Iris pigment epithelial cell (primary cell): ENCODE measurements at regions not wholly inside any gene's neighbourhood (a gene's known extent, or its start where the extent isn't known, plus 50 kb on each side); places are given as distances from the start of the nearest gene placed in this dataset.
A peak's percentile ranks its signal among the peaks of the same experiment; 100 is the strongest.

Experiments
- DNase-seq: peaks from one replicate; pipeline ENCODE4 v3.0.0-alpha.2; 2011; ENCODE audit warnings: low read depth

DNA sequence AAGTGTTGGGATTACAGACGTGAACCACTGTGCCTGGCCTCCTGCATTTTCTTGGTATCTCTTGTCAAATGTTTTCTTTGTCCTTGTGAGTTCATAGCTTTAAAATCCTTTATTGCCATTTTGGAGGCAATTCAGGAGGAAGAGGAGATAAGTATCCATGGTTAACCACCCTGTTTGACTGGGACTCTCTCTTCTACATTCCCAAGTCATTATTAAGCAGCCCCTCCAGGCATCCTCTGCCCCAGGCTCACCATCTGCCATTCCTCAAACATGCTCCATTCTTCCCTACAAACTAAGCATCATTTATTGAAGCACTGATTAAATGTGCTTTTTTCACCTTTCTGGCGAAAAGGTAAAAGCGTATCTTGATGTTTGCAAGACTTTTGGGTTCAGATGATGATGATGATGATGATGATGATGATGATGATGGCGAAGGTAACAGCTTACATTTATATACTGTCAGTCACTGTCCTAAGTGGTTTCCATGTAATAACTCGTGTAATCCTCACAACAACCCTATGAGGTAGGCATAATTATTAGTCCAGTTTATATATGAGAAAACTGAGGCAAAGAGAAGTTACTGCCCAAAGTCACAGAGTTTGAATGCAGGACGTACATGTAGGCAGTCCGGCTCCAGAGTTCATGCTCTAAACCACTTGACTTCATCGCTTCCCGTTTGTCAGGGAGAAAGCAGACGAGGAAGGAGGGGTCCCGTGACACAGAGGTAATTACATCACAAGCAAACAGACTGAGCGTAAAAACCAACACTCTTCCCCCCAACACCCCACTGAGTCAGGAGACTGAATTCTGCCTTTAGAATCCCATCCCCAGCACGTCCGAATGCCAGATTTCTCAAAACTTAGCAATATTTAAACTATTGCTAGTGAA lies 69.7 kb upstream of the ACKR3 start:
- DNase-seq: no peak

DNA sequence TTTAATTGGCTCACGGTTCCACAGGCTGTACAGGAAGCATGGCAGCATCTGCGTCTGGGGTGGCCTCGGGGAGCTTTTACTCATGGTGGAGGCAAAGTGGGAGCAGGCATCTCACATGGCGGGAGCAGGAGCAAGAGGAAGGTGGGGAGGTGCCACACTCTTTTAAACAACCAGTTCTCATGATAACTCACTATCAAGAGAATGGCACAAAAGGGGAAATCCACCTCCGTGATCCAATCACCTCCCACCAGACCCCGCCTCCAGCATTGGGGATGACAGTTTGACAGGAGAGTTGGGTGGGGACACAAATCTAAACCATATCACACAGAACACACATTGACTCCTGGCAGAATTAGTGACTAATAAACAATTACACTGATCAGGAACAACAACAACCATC lies 68.6 kb upstream of the ACKR3 start:
- DNase-seq: no peak

DNA sequence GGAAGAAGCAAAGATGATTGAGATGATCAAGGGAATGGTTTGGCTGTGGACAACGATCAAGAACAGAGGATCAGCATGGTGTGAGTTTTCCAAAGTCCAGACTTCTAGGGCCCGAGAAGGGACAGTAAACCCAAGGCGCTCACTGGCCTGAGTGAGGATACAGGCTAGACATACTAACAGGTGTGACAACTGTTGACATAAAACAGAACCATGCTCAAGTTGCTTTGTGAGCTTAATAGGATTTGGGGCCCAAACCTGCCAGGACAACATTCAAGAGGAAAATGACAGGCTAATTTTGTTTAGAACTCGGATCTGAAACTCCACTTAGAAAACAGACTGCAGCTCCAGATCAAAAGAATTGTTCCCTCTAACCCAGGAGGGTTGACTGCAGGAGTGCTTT lies 68.1 kb upstream of the ACKR3 start:
- no peak for DNase-seq

DNA sequence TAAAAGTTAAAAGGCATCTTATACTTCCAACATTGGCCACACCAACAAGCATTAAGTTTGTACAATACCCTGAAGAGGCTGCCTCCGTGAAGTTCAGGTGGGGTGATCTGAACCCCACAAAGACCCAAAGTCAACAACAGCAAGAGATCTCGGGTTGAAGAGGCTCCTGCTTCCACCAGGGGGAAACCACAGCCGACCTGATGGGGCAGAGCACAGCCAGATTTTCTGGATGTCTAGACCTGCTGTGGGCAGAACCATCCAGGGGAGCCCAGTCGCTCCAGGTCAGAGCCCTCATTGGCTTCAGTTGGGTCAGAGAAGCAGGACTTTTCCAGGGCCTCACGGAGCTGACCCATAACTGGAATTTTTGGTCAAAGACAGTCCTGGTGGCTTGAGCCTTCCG lies 66.5 kb upstream of the ACKR3 start:
- DNase-seq: no peak

DNA sequence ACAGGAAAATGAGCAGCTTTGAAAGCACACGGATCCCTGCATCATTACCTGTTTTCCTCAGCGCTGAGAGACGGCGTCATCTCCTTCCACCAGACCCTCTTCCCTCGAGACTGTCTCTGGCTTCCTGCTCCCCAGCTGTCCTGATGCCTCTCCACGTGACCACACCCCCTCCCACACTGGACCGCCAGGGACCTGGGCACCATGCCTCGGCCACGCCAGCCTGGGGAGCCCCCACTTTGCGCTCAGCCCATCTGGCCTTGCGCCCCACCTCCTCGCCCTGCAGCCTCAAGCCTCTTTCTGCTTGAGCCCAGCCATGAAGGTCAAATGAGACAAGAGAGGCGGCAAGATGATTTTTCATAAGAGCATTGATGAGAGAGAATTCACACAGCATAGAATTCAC lies 66.0 kb upstream of the ACKR3 start:
- DNase-seq: no peak

- no peak for DNase-seq
These were observed 64.6 kb upstream of the ACKR3 start for GRCh38 chr2:236505041-236505440.

GRCh38 chr2:236505648-236506047 lies 64.0 kb upstream of the ACKR3 start:
- DNase-seq: no peak

DNA sequence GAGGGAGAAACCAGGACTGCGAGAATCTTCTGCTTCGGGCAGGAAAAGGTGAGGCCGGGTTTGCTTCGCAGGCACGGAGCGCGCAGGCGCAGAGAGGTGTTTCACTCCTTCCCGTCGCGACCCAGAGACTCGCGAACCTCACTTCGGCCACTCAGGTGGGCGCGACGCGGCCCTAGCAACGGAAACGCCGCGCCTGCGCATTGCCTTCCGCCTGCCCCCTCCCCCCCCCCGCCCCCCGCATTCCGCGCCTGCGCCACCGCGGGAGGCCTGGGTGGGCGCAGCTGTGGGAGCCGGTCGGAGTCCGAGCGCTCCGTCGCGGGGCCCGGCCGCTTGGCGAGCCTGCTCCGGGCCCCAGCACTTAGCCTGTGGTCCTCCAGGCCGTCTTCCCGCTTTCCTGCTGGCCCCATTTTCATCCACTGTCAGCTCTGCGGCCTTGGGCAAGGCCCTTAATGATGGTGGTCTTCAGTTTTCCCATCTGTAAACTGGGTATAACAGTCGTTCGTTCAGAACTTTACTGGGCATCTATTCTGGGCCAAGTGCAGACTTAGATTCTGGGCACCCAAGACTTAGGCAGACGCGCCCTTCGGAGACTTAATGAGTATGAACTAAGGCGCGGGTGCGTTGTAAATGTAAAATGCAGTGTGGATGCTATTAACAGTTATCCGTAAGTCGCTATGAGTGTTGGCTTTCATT lies 62.1 kb upstream of the ACKR3 start:
- peak; percentile 17 for DNase-seq

GRCh38 chr2:236508466-236508865 lies 61.2 kb upstream of the ACKR3 start:
- DNase-seq: no peak

- DNase-seq: no peak
These were observed 59.6 kb upstream of the ACKR3 start for GRCh38 chr2:236510034-236510433.

- no peak for DNase-seq
These were observed 58.4 kb upstream of the ACKR3 start for GRCh38 chr2:236511266-236511665.

GRCh38 chr2:236512267-236512666 lies 57.4 kb upstream of the ACKR3 start:
- no peak for DNase-seq

GRCh38 chr2:236512902-236513435 lies 56.7 kb upstream of the ACKR3 start:
- peak; percentile 53 for DNase-seq

- DNase-seq: no peak
These were observed 55.7 kb upstream of the ACKR3 start for GRCh38 chr2:236513956-236514355.

- no peak for DNase-seq
These were observed 52.9 kb upstream of the ACKR3 start for GRCh38 chr2:236516708-236517107.

GRCh38 chr2:236517251-236518031 lies 52.2 kb upstream of the ACKR3 start:
- DNase-seq: no peak
